ENCODE measurements at regions not wholly inside any gene's neighbourhood (a gene's known extent, or its start where the extent isn't known, plus 50 kb on each side); places are given as distances from the start of the nearest gene placed in this dataset.

DNA sequence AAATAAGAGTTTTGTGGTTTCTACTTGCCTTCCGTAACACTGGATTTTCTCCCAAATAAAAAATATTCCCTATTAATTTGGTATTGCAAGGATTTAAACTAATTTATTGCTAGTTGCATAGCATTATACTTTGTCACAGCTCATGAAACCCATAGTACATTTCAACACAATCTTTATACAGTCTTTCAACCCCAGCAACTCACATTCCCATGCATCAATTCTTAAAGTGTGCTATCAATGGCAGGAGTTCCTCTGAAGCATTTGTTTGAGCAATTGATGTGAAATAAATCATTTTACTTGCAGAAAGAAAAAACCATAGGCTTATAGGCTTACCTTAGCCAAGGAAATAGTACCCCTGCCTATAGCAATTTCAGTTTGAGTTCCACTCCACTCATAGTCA lies 251.9 kb downstream of the PAPSS1 start:
- ChIA-PET CTCF (no interaction called here), POLR2A (no interaction called here)
- Histone ChIP-seq H3K79me2 (ENCODE audit: control insufficient read depth, insufficient read depth, low read length) (no peaks in the 10 kb centered on the region), H3K9me3 (ENCODE audit: control extremely low read depth in 1 of 3, control insufficient read depth in 2 of 3, insufficient read depth in 1 of 3, low read length in 2 of 3) (no peaks in the 10 kb centered on the region), H2AFZ (ENCODE audit: insufficient read depth, low read depth, low read length, poor library complexity, severe bottlenecking) (no peak overlapping the region), H3K9ac (ENCODE audit: low read length) (no peak overlapping the region), H3K4me2 (replicated peaks; ENCODE audit: low read depth, low read length, poor library complexity, severe bottlenecking) (no peak overlapping the region), H3K27me3 (replicated peaks in 1 of 4; ENCODE audit: control extremely low read depth in 1 of 4, control insufficient read depth in 3 of 4, insufficient read depth in 4 of 4, low read length in 3 of 4) (no peaks in the 10 kb centered on the region), H3K4me3 (ENCODE audit: control extremely low read depth in 1 of 5, extremely low read depth in 1 of 5, insufficient read depth in 1 of 5, low read depth in 2 of 5, low read length in 4 of 5) (no peak overlapping the region), H3K36me3 (replicated peaks in 1 of 2; ENCODE audit: control extremely low read depth in 1 of 2, control insufficient read depth in 1 of 2, extremely low read depth in 1 of 2, insufficient read depth in 2 of 2, low read length in 1 of 2) (no peaks in the 10 kb centered on the region), H3K27ac (ENCODE audit: low read length in 2 of 2) (no peak overlapping the region), H3K4me1 (ENCODE audit: control insufficient read depth in 2 of 2, insufficient read depth in 2 of 2, low read length in 2 of 2) (no peaks in the 10 kb centered on the region), H4K20me1 (ENCODE audit: control insufficient read depth, insufficient read depth, low read length, poor library complexity, severe bottlenecking) (no peaks in the 10 kb centered on the region)
- no peak for TF ChIP-seq EZH2 (IDR thresholded peaks at IDR 0.05; ENCODE audit: borderline replicate concordance, insufficient read depth, low read depth, low read length, poor library complexity, severe bottlenecking)
- TF ChIP-seq, protein P1, sequence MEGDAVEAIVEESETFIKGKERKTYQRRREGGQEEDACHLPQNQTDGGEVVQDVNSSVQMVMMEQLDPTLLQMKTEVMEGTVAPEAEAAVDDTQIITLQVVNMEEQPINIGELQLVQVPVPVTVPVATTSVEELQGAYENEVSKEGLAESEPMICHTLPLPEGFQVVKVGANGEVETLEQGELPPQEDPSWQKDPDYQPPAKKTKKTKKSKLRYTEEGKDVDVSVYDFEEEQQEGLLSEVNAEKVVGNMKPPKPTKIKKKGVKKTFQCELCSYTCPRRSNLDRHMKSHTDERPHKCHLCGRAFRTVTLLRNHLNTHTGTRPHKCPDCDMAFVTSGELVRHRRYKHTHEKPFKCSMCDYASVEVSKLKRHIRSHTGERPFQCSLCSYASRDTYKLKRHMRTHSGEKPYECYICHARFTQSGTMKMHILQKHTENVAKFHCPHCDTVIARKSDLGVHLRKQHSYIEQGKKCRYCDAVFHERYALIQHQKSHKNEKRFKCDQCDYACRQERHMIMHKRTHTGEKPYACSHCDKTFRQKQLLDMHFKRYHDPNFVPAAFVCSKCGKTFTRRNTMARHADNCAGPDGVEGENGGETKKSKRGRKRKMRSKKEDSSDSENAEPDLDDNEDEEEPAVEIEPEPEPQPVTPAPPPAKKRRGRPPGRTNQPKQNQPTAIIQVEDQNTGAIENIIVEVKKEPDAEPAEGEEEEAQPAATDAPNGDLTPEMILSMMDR (IDR thresholded peaks at IDR 0.05): no peak
- Mint-ChIP-seq H3K4me3 (no peak overlapping the region), H3K27me3 (no peaks in the 10 kb centered on the region), H3K9me3 (ENCODE audit: insufficient read depth) (no peaks in the 10 kb centered on the region), H3K27ac (no peak overlapping the region), H3K4me1 (no peaks in the 10 kb centered on the region)
- no peak for DNase-seq
- no peak for ATAC-seq (ENCODE audit: low read depth)
- no CpG with 5 or more reads among the region's 1 CpG for WGBS (ENCODE audit: insufficient coverage)
- intact Hi-C loops (cut with micrococcal nuclease): no loop called here

DNA sequence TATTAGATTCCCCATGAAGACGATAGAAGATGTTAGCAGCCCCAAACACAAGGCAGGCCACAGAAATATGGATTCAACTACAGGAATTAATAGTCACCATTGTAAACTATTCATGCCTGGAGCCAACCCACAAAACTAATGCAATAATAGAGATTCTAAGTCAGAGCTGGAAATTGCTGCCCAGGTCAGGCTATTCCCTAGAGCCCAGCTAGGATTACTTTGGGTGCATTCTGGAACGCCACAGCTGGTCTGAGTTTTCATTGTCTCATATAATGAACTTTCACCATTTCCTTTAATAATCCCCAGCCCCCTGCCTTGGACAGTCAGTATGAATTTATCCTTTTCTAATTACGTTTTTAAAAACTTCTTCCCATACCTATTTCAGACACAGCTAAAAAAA lies 252.6 kb downstream of the PAPSS1 start:
- Histone ChIP-seq H3K79me2 (ENCODE audit: control insufficient read depth, insufficient read depth, low read length) (no peaks in the 10 kb centered on the region), H3K4me2 (replicated peaks; ENCODE audit: low read depth, low read length, poor library complexity, severe bottlenecking) (no peak overlapping the region), H3K4me1 (ENCODE audit: control insufficient read depth in 2 of 2, insufficient read depth in 2 of 2, low read length in 2 of 2) (no peaks in the 10 kb centered on the region), H2AFZ (ENCODE audit: insufficient read depth, low read depth, low read length, poor library complexity, severe bottlenecking) (no peak overlapping the region), H3K4me3 (ENCODE audit: control extremely low read depth in 1 of 5, extremely low read depth in 1 of 5, insufficient read depth in 1 of 5, low read depth in 2 of 5, low read length in 4 of 5) (no peak overlapping the region), H3K9me3 (ENCODE audit: control extremely low read depth in 1 of 3, control insufficient read depth in 2 of 3, insufficient read depth in 1 of 3, low read length in 2 of 3) (no peaks in the 10 kb centered on the region), H3K9ac (ENCODE audit: low read length) (no peak overlapping the region), H4K20me1 (ENCODE audit: control insufficient read depth, insufficient read depth, low read length, poor library complexity, severe bottlenecking) (no peaks in the 10 kb centered on the region), H3K27ac (ENCODE audit: low read length in 2 of 2) (no peak overlapping the region), H3K27me3 (replicated peaks in 1 of 4; ENCODE audit: control extremely low read depth in 1 of 4, control insufficient read depth in 3 of 4, insufficient read depth in 4 of 4, low read length in 3 of 4) (no peaks in the 10 kb centered on the region), H3K36me3 (replicated peaks in 1 of 2; ENCODE audit: control extremely low read depth in 1 of 2, control insufficient read depth in 1 of 2, extremely low read depth in 1 of 2, insufficient read depth in 2 of 2, low read length in 1 of 2) (no peaks in the 10 kb centered on the region)
- intact Hi-C loops (cut with micrococcal nuclease): no loop called here
- no peaks in the 10 kb centered on the region for H3K27me3 Mint-ChIP-seq
- H3K27ac Mint-ChIP-seq: no peak overlapping the region
- no peak for DNase-seq
- ATAC-seq (ENCODE audit: low read depth): no peak
- H3K4me3 Mint-ChIP-seq: no peak overlapping the region
- CTCF ChIA-PET: no interaction called here
- POLR2A ChIA-PET: no interaction called here
- TF ChIP-seq, protein P1 (IDR thresholded peaks at IDR 0.05): no peak
- TF ChIP-seq EZH2 (IDR thresholded peaks at IDR 0.05; ENCODE audit: borderline replicate concordance, insufficient read depth, low read depth, low read length, poor library complexity, severe bottlenecking): no peak
- no peaks in the 10 kb centered on the region for H3K9me3 Mint-ChIP-seq (ENCODE audit: insufficient read depth)
- WGBS (ENCODE audit: insufficient coverage): 86% methylated on average over 2 of the region's 3 CpGs
- H3K4me1 Mint-ChIP-seq: no peaks in the 10 kb centered on the region

All from B cell (primary cell).